M059J (cell line): ENCODE measurements at regions not wholly inside any gene's neighbourhood (a gene's known extent, or its start where the extent isn't known, plus 50 kb on each side); places are given as distances from the start of the nearest gene placed in this dataset.
"Not testable (repeated sequence)": the region's sequence is repeated elsewhere in the genome, so short reads cannot be mapped to it uniquely, and the experiment has no call there.

ENCODE experiments used
- DNase-seq: peaks from one replicate; pipeline ENCODE4 v3.0.0-alpha.2; 2012; ENCODE audit warnings: low read depth

DNA sequence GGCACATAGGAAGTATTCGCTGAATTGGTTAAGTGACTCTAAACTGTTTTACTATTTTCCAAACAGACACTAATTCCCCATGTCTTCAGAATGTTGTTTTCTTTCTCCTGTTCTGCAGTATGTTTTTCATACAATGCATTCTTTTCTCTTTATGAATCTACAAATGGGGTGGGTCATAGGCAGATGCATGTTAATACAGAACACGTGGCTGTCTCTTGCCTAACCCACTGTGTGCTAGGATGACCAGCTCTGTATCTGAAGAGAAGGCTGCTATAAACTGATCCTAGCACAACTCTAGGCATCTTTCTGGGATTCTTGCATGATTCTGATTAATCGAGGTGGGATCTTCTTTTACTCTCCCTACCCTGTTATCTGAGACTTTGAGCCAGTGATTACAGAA is 826.0 kb downstream of the PLCL1 start:
- DNase-seq = no peak

DNA sequence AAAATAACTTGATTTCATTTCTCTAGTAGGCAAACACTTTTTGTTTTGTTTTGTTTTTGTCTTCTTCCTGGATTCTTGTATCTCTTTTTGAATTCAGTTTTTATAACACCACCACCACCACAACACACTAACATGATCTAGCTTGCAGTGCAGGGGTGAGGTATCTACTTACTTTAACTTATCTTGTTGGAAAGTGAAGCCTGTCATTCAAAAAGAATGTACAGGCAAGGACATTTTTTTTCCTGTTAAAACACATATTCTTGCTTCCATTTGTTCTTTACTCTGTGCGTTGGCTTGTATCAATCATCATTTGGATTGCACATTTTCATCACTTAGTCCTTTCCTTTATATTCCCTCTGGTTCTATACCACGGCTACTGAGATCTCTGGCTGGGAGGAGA is 824.2 kb downstream of the PLCL1 start:
- no peak for DNase-seq

DNA sequence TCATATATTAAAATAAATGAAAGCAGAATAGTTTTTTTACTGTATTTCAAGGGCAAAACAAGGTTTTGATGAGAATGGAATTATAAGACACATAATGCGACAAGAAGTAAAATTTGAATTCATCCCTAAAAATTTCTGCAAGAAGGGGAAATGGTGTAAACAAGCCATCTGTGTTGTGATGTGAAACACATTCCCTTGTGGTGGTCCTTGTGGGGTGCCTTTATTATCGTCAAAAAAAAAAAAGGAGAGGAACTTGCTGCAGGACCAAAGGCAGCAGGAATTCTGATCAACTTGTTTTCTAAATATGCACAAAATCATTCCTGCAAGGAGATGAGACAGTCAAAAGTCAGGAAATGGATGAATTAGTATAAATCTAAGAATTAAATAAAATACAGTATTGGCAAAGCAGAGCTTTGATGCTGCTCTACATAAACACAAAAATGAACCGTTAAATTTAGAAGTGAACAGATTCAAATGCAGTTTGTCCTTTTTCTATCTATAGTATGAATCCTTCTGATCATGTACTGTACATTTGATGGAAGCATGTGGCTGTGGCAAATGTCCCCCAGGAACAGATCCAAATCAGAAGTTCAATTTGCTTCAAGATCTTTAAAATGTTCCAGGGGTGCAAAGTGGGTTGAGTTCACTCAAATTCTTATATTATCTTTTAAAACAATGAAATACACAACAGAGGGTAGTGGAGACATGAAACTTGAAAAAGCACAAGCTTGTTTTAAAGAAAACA is 818.8 kb downstream of the PLCL1 start:
- no peak for DNase-seq

- no peak for DNase-seq
Observed at GRCh38 chr2:198615972-198616371, 811.6 kb downstream of the PLCL1 start.

DNA sequence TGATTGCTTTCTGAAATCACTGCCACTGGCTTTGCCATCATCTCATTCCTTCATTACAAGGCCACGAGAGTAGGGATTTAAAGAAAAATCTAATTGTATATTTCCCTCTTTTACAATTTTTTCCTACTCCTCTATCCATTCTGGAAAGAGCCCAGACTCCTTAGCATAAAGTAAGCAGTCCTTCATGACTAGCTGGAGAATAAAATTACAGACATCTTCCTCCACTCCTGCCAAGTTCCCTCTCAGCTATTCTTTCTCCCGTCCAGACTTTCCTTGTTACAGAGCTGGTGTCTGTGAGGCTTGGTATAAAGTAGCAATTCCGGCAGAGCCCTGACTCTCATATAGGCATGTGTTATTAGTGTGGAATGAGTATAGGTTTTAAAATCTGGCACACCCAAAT is 806.8 kb downstream of the PLCL1 start:
- no peak for DNase-seq

DNA sequence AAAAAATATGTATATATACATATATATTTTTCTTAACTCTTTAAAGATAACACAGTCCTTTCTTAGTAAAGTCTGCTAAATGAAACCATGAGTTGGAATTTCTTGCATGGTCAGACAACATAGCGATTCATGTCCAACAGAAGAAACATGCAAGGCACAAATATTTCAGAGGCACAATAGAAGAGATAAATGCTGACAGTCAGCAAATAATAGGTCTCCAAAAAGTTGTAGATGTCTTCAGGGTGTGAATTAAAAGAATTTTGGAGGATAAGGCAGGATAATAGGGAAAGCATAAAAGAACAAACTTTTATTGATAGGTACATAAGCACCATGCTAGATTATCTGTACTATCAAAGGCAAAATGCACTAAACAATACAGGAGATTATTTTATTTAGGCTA is 800.2 kb downstream of the PLCL1 start:
- no peak for DNase-seq

DNA sequence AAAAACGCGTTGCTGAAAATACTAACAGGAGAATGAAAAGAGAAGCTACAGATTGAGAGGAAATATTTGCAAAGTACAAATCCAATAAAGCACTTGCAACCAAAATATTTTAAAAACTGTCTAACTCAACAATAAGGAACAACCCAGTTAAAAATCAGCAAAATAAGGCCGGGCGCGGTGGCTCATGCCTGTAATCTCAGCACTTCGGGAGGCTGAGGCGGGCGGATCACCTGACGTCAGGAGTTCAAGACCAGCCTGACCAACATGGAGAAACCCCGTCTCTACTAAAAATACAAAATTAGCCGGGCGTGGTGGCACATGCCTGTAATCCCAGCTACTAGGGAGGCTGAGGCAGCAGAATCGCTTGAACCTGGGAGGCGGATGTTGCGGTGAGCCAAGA is 798.6 kb downstream of the PLCL1 start:
- not testable (repeated sequence) for DNase-seq

GRCh38 chr2:198597648-198598047 is 793.3 kb downstream of the PLCL1 start:
- DNase-seq = no peak

DNA sequence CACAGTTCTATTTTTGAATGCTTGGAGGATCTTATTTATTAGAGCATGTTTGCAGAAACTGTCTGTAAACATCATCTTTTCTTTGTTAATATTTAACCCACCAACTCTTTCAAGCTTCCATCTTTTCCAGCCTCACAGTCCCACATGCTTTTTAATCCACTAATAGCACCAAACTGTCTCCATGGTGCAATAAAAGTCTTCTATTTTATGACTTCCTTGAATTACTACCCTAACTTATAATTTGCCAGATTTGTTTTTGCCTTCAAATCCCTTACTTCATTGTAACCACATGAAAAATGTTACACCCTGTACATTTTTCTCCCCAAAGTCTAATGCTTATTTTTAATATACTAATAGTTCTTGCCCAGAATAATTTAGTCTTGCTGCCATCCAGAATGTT is 792.6 kb downstream of the PLCL1 start:
- DNase-seq = no peak

DNA sequence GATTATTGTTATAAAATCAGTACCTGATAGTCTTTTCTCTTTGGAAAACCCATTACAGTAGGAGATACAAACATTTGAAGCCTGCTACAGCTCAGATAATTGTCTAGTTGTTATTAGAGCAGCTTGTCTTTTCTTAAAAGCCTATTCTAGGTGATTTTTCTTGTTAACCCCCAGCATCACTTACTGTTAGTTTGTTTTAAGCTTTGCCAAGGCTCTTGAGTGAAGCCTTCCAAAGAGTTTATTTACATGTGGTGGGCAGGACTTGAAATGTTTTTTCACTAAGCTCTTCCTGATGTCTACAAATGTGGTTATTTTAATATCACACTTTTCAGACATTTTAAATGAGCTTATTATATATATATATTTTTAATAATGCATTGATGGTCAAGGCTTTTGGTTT is 791.3 kb downstream of the PLCL1 start:
- no peak for DNase-seq

DNA sequence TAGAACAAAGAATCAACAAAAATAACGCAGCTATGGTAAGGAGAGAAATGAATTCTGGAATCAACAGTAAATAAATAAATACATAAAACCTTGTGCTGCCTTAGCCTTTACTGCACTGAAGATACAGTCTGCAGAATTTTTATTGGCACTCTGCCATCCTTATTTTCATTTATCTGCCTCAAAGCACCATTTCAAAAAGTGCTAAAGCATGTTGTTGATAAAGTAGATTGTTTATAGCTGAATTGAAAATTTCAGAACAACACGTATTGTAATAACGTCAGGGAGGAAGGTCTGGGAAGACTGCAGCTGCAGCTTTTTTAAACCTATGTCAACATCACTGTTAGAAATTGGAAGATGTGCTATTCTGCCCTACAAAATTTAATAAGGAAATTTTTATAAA is 787.2 kb downstream of the PLCL1 start:
- no peak for DNase-seq

DNA sequence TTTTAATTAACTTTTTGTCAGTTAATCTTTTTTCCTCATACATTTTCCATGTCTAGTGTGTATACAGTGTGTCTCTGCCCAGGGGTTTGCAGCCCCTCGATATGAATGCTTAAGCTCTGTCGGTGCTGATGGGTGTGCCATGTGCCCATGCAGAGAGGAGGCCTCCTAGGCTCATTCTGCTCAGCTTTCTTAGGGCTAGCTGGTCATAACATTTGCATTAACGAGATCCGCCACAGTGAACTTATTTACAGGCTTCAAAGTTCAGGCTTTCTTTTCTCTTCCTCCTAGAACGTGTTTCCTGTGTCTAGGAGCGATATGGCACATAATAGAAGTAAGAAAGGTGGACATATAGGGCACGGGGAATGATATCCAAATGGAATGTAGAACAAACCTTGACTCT is 783.3 kb downstream of the PLCL1 start:
- DNase-seq = no peak

DNA sequence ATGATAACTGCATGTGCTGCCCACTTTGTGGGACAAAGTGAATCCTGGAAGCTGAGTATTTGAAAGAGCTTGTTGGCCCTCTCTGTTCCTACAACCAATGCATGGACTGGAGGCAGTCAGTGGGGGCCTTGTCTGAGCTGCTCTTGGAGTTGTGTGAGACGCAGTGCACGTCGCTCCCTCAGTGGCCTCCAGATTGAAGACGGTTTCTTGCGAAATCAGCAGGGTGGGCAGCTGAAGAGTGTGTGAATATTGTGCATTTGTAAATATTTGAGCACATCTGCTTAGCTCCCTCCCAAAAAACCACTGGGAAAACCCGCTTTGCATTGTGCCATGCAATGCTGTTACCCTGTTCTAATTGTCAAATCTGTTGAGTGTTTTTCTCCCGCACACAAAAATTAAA is 782.8 kb downstream of the PLCL1 start:
- no peak for DNase-seq

DNA sequence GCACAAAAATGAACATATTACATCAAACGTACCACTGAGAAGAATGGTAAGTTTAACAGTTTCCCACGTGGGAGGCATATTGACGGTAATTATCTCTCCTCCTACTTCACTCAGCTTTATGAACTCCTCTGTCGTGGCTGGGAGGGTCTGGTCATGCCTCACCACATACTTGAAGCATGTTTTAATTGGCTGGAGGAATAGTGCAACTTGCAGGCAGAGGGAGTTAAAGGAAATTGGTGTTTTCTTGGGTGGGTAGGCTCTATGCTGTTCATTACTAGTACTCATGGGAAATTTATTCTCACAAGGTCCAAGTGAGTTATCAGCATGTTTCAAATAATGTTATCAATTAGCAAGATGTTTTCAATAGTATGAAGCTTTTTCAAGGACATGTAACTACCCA is 767.0 kb downstream of the PLCL1 start:
- DNase-seq = no peak

GRCh38 chr2:198558176-198558575 is 753.8 kb downstream of the PLCL1 start:
- DNase-seq = no peak

- DNase-seq = no peak
Observed at GRCh38 chr2:198546122-198546521, 741.7 kb downstream of the PLCL1 start.

GRCh38 chr2:198545411-198545810 is 741.0 kb downstream of the PLCL1 start:
- no peak for DNase-seq

DNA sequence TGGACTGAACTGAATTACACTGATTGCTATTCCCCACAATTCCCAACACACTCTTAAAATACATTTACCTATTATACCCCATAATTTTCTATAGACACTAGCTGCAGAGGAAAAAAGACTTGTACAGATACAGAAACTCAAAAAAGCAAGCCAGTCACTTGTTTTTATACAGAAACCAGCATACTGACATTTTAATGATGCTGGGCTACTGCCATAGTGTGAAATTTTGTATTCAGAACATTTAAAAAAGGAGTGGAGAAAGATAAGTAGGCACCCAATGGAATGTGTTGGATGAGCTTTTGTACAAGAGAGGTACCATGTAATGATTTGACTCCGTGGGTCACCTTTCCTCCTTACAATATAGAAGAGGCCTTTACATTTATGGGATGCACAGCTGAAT is 740.1 kb downstream of the PLCL1 start:
- no peak for DNase-seq

GRCh38 chr2:198534756-198535155 is 730.4 kb downstream of the PLCL1 start:
- DNase-seq = no peak

GRCh38 chr2:198525211-198525969 is 721.0 kb downstream of the PLCL1 start:
- no peak for DNase-seq

GRCh38 chr2:198523710-198524109 is 719.3 kb downstream of the PLCL1 start:
- no peak for DNase-seq

DNA sequence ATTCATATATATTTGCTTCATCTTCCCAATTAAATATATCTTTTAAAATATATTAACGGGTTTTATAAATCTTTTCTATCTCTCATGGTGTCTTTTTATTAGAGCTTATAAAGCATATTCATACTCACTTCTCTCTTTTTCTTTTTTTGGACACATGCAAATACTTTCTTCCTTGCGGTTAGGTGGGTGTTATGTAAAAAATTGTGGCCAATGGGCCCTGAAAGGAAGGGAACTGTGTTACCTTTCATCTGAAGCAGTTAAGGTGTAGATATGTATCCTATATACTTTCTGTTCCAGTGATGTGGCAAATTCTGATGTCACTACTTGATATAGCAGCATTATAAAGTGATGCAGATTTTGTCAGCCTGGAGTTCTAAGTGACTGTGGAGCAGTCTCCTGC is 714.5 kb downstream of the PLCL1 start:
- no peak for DNase-seq

DNA sequence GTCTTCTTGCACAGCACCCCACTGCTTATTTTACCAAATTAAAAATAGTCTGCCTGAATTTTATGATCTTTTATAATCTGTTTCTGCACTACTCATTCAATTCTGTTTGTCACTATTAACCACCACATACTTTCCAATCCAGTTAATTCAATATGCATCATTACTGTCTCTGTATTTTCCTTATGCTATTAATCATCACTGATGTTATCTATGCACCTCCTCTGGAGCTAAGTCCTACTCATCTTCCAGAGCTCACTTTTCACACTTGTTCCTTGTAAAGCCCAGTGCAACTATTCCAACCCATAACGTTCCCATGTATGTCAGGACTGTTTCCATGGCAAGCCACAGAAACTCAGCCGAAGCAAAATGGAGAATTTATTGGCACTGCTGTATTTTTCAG is 713.6 kb downstream of the PLCL1 start:
- peak; percentile 4 for DNase-seq

- not testable (repeated sequence) for DNase-seq
Observed at GRCh38 chr2:198508610-198509009, 704.2 kb downstream of the PLCL1 start.
